ENCODE measurements at regions not wholly inside any gene's neighbourhood (a gene's known extent, or its start where the extent isn't known, plus 50 kb on each side); places are given as distances from the start of the nearest gene placed in this dataset.

GRCh38 chr9:1271367-1271766, 221.2 kb downstream of the DMRT2 start:
- H3K4me3 ChIP-seq (ENCODE audit: low read depth, low read length) = no peak overlapping the region
- no peak for TF ChIP-seq CTCF (IDR thresholded peaks at IDR 0.05; ENCODE audit: control insufficient read depth, extremely low read depth, insufficient read depth)
- no peak for DNase-seq (ENCODE audit: low read depth)

- DNase-seq (ENCODE audit: low read depth) = no peak
- no peak for TF ChIP-seq CTCF (IDR thresholded peaks at IDR 0.05; ENCODE audit: control insufficient read depth, extremely low read depth, insufficient read depth)
- no peak overlapping the region for H3K4me3 ChIP-seq (ENCODE audit: low read depth, low read length)
Observed at GRCh38 chr9:1271786-1272185, 221.6 kb downstream of the DMRT2 start.

GRCh38 chr9:1272488-1272887, 222.3 kb downstream of the DMRT2 start:
- H3K4me3 ChIP-seq (ENCODE audit: low read depth, low read length) = no peak overlapping the region
- no peak for TF ChIP-seq CTCF (IDR thresholded peaks at IDR 0.05; ENCODE audit: control insufficient read depth, extremely low read depth, insufficient read depth)
- DNase-seq (ENCODE audit: low read depth) = no peak

- no peak for DNase-seq (ENCODE audit: low read depth)
- TF ChIP-seq CTCF (IDR thresholded peaks at IDR 0.05; ENCODE audit: control insufficient read depth, extremely low read depth, insufficient read depth) = no peak
- no peak overlapping the region for H3K4me3 ChIP-seq (ENCODE audit: low read depth, low read length)
Observed at GRCh38 chr9:1273859-1274258, 223.7 kb downstream of the DMRT2 start.

- no peak for DNase-seq (ENCODE audit: low read depth)
- H3K4me3 ChIP-seq (ENCODE audit: low read depth, low read length) = no peak overlapping the region
- TF ChIP-seq CTCF (IDR thresholded peaks at IDR 0.05; ENCODE audit: control insufficient read depth, extremely low read depth, insufficient read depth) = no peak
Observed at GRCh38 chr9:1274334-1274733, 224.2 kb downstream of the DMRT2 start.

GRCh38 chr9:1276474-1276873, 226.3 kb downstream of the DMRT2 start:
- TF ChIP-seq CTCF (IDR thresholded peaks at IDR 0.05; ENCODE audit: control insufficient read depth, extremely low read depth, insufficient read depth) = no peak
- no peak for DNase-seq (ENCODE audit: low read depth)
- H3K4me3 ChIP-seq (ENCODE audit: low read depth, low read length) = no peak overlapping the region

- no peak for DNase-seq (ENCODE audit: low read depth)
- no peak for TF ChIP-seq CTCF (IDR thresholded peaks at IDR 0.05; ENCODE audit: control insufficient read depth, extremely low read depth, insufficient read depth)
Observed at GRCh38 chr9:1284727-1285126, 234.6 kb downstream of the DMRT2 start.

More at GRCh38 chr9:1284727-1285126, 234.6 kb downstream of the DMRT2 start:
- no peak overlapping the region for H3K4me3 ChIP-seq (ENCODE audit: low read depth, low read length)
